ENCODE measurements at regions not wholly inside any gene's neighbourhood (a gene's known extent, or its start where the extent isn't known, plus 50 kb on each side); places are given as distances from the start of the nearest gene placed in this dataset.
A peak's percentile ranks its signal among the peaks of the same experiment; 100 is the strongest.

GRCh38 chr4:12645732-12646131 lies 838.4 kb downstream of the RAB28 start:
- Histone ChIP-seq H3K27ac (ENCODE audit: insufficient read depth in 1 of 2, low read depth in 1 of 2, low read length in 2 of 2, poor library complexity in 1 of 2, severe bottlenecking in 2 of 2) (no peak overlapping the region), H3K27me3 (replicated peaks in 2 of 5; ENCODE audit: control insufficient read depth in 4 of 5, insufficient read depth in 5 of 5, low read length in 4 of 5) (no peaks in the 10 kb centered on the region), H3K4me3 (ENCODE audit: control insufficient read depth in 1 of 7, extremely low read depth in 1 of 7, insufficient read depth in 4 of 7, low read depth in 2 of 7, low read length in 6 of 7) (no peak overlapping the region), H3K36me3 (ENCODE audit: control insufficient read depth in 4 of 4, insufficient read depth in 4 of 4, low read length in 3 of 4) (no peaks in the 10 kb centered on the region), H3K9me3 (ENCODE audit: control extremely low read depth in 1 of 5, control insufficient read depth in 4 of 5, insufficient read depth in 2 of 5, low read depth in 1 of 5, low read length in 4 of 5) (no peaks in the 10 kb centered on the region), H3K4me1 (ENCODE audit: control extremely low read depth in 1 of 4, control insufficient read depth in 4 of 4, insufficient read depth in 4 of 4, low read length in 3 of 4) (no peaks in the 10 kb centered on the region)
- ChIA-PET POLR2A (no interaction called here), CTCF (no interaction called here)
- DNase-seq = no peak

GRCh38 chr4:12644261-12644660 lies 839.9 kb downstream of the RAB28 start:
- Histone ChIP-seq H3K36me3 (ENCODE audit: control insufficient read depth in 4 of 4, insufficient read depth in 4 of 4, low read length in 3 of 4) (no peaks in the 10 kb centered on the region), H3K4me1 (ENCODE audit: control extremely low read depth in 1 of 4, control insufficient read depth in 4 of 4, insufficient read depth in 4 of 4, low read length in 3 of 4) (no peaks in the 10 kb centered on the region), H3K27ac (ENCODE audit: insufficient read depth in 1 of 2, low read depth in 1 of 2, low read length in 2 of 2, poor library complexity in 1 of 2, severe bottlenecking in 2 of 2) (no peak overlapping the region), H3K27me3 (replicated peaks in 2 of 5; ENCODE audit: control insufficient read depth in 4 of 5, insufficient read depth in 5 of 5, low read length in 4 of 5) (no peaks in the 10 kb centered on the region), H3K9me3 (ENCODE audit: control extremely low read depth in 1 of 5, control insufficient read depth in 4 of 5, insufficient read depth in 2 of 5, low read depth in 1 of 5, low read length in 4 of 5) (no peaks in the 10 kb centered on the region), H3K4me3 (ENCODE audit: control insufficient read depth in 1 of 7, extremely low read depth in 1 of 7, insufficient read depth in 4 of 7, low read depth in 2 of 7, low read length in 6 of 7) (no peak overlapping the region)
- DNase-seq = no peak
- ChIA-PET POLR2A (no interaction called here), CTCF (no interaction called here)
- no CpG with 5 or more reads among the region's 1 CpG for whole genome bisulfite sequencing (ENCODE audit: insufficient coverage)

- ChIA-PET POLR2A (no interaction called here), CTCF (no interaction called here)
- H3K4me1 ChIP-seq (ENCODE audit: control extremely low read depth in 1 of 4, control insufficient read depth in 4 of 4, insufficient read depth in 4 of 4, low read length in 3 of 4) = no peaks in the 10 kb centered on the region
- H3K36me3 ChIP-seq (ENCODE audit: control insufficient read depth in 4 of 4, insufficient read depth in 4 of 4, low read length in 3 of 4) = no peaks in the 10 kb centered on the region
- H3K4me3 ChIP-seq (ENCODE audit: control insufficient read depth in 1 of 7, extremely low read depth in 1 of 7, insufficient read depth in 4 of 7, low read depth in 2 of 7, low read length in 6 of 7) = no peak overlapping the region
- peaks cover 0 to 5% (median 0%) of the 10 kb centered on the region in 5 experiments for H3K9me3 ChIP-seq (ENCODE audit: control extremely low read depth in 1 of 5, control insufficient read depth in 4 of 5, insufficient read depth in 2 of 5, low read depth in 1 of 5, low read length in 4 of 5)
- H3K27ac ChIP-seq (ENCODE audit: insufficient read depth in 1 of 2, low read depth in 1 of 2, low read length in 2 of 2, poor library complexity in 1 of 2, severe bottlenecking in 2 of 2) = no peak overlapping the region
- 100% methylated on average over 4 of the region's 5 CpGs for WGBS (ENCODE audit: insufficient coverage)
- no peak for DNase-seq
- no peaks in the 10 kb centered on the region for H3K27me3 ChIP-seq (replicated peaks in 2 of 5; ENCODE audit: control insufficient read depth in 4 of 5, insufficient read depth in 5 of 5, low read length in 4 of 5)
These were observed 847.9 kb downstream of the RAB28 start for GRCh38 chr4:12636191-12636590.

DNA sequence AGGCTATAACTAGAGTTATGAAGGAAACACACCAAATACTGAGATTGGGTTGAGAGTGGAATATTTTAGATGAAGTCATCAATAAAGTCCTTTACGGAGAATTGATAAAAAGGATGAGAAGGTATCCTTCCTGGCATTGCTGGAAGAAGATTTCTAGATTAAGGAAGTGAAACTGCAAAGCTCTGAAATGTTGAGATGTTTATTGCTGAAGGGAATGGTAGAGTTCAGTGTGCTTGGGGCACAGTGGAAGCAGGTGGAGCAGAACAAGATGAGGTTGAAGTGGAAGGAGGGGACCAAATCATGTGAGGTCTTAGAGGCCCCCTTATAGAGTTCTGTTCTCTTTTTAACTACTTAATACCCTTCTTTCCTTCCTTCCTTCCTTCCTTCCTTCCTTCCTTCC lies 848.5 kb downstream of the RAB28 start:
- H3K4me3 ChIP-seq (ENCODE audit: control insufficient read depth in 1 of 7, extremely low read depth in 1 of 7, insufficient read depth in 4 of 7, low read depth in 2 of 7, low read length in 6 of 7) = no peak overlapping the region
- no peaks in the 10 kb centered on the region for H3K4me1 ChIP-seq (ENCODE audit: control extremely low read depth in 1 of 4, control insufficient read depth in 4 of 4, insufficient read depth in 4 of 4, low read length in 3 of 4)
- peaks cover 0 to 5% (median 0%) of the 10 kb centered on the region in 5 experiments for H3K9me3 ChIP-seq (ENCODE audit: control extremely low read depth in 1 of 5, control insufficient read depth in 4 of 5, insufficient read depth in 2 of 5, low read depth in 1 of 5, low read length in 4 of 5)
- H3K27ac ChIP-seq (ENCODE audit: insufficient read depth in 1 of 2, low read depth in 1 of 2, low read length in 2 of 2, poor library complexity in 1 of 2, severe bottlenecking in 2 of 2) = no peak overlapping the region
- H3K36me3 ChIP-seq (ENCODE audit: control insufficient read depth in 4 of 4, insufficient read depth in 4 of 4, low read length in 3 of 4) = no peaks in the 10 kb centered on the region
- 90% methylated on average over 1 of the region's 1 CpG for WGBS (ENCODE audit: insufficient coverage)
- POLR2A ChIA-PET = no interaction called here
- CTCF ChIA-PET = no interaction called here
- no peaks in the 10 kb centered on the region for H3K27me3 ChIP-seq (replicated peaks in 2 of 5; ENCODE audit: control insufficient read depth in 4 of 5, insufficient read depth in 5 of 5, low read length in 4 of 5)
- DNase-seq = no peak

DNA sequence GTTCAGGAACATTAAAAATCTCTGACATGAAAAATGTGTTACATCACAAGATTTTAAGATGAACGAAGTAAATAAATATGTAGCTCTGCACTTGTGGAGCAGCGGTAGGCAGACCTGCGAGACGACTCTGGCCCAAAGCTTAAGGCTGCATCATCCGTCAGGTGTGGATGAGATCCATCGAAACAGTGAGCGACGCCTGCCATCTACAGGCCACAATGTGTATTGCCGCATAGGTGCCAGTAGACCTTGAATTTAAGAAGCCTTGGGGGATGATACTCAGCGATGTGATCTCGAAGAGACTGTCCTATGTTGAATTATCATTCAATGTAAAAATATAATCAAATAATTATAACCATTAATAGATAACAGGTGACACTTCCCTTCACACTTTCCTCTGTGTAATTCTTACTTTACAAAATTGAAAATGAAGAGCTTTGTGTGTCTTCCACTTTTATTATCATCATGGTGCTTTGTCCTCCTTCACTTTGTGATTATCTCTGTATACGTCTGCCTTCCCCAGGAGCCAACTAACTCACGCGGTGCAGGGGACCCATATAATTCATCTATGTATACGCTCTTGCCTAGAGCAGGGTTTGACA lies 851.0 kb downstream of the RAB28 start:
- Histone ChIP-seq H3K27me3 (replicated peaks in 2 of 5; ENCODE audit: control insufficient read depth in 4 of 5, insufficient read depth in 5 of 5, low read length in 4 of 5) (no peaks in the 10 kb centered on the region), H3K4me3 (ENCODE audit: control insufficient read depth in 1 of 7, extremely low read depth in 1 of 7, insufficient read depth in 4 of 7, low read depth in 2 of 7, low read length in 6 of 7) (no peak overlapping the region), H3K4me1 (ENCODE audit: control extremely low read depth in 1 of 4, control insufficient read depth in 4 of 4, insufficient read depth in 4 of 4, low read length in 3 of 4) (no peaks in the 10 kb centered on the region), H3K27ac (ENCODE audit: insufficient read depth in 1 of 2, low read depth in 1 of 2, low read length in 2 of 2, poor library complexity in 1 of 2, severe bottlenecking in 2 of 2) (no peak overlapping the region), H3K36me3 (ENCODE audit: control insufficient read depth in 4 of 4, insufficient read depth in 4 of 4, low read length in 3 of 4) (no peaks in the 10 kb centered on the region), H3K9me3 (ENCODE audit: control extremely low read depth in 1 of 5, control insufficient read depth in 4 of 5, insufficient read depth in 2 of 5, low read depth in 1 of 5, low read length in 4 of 5) (peaks cover 0 to 5% (median 0%) of the 10 kb centered on the region in 5 experiments)
- ChIA-PET POLR2A (no interaction called here), CTCF (interaction anchor here (0.6 to 2.6 kb wide), 7 partner anchors 9 to 963 kb away, joined by 3 to 15 read pairs (median 4); no protein-coding TSS in a partner anchor)
- 6% methylated on average over 6 of the region's 15 CpGs for WGBS (ENCODE audit: insufficient coverage)
- peak; percentile 58 to 78 (median 69) for DNase-seq

GRCh38 chr4:12615822-12616221 lies 868.3 kb downstream of the RAB28 start:
- no peak for DNase-seq
- ChIA-PET CTCF (no interaction called here), POLR2A (no interaction called here)
- Histone ChIP-seq H3K36me3 (ENCODE audit: control insufficient read depth in 4 of 4, insufficient read depth in 4 of 4, low read length in 3 of 4) (no peaks in the 10 kb centered on the region), H3K4me3 (ENCODE audit: control insufficient read depth in 1 of 7, extremely low read depth in 1 of 7, insufficient read depth in 4 of 7, low read depth in 2 of 7, low read length in 6 of 7) (no peak overlapping the region), H3K27me3 (replicated peaks in 2 of 5; ENCODE audit: control insufficient read depth in 4 of 5, insufficient read depth in 5 of 5, low read length in 4 of 5) (no peaks in the 10 kb centered on the region), H3K9me3 (ENCODE audit: control extremely low read depth in 1 of 5, control insufficient read depth in 4 of 5, insufficient read depth in 2 of 5, low read depth in 1 of 5, low read length in 4 of 5) (no peaks in the 10 kb centered on the region), H3K27ac (ENCODE audit: insufficient read depth in 1 of 2, low read depth in 1 of 2, low read length in 2 of 2, poor library complexity in 1 of 2, severe bottlenecking in 2 of 2) (no peak overlapping the region), H3K4me1 (ENCODE audit: control extremely low read depth in 1 of 4, control insufficient read depth in 4 of 4, insufficient read depth in 4 of 4, low read length in 3 of 4) (no peaks in the 10 kb centered on the region)
- 100% methylated on average over 5 of the region's 7 CpGs for WGBS (ENCODE audit: insufficient coverage)

DNA sequence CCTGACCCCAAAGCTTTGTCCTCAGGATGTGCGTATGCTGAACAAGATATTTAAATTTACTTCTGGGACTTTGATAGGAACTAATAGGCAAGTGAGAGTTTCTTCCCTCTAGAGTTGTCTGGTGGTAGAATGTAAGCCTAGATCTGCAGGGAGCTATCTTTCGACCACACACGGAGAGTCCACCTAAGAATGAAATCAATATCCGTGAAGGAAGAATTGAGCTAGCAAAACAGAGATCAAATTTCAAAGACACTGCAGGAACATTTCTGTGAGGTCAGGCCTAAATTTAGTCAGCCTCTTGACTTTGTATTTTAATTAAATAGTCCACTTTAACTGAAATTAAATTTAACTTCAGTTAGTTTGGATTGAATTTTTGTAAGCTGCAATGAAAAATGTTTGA lies 871.3 kb downstream of the RAB28 start:
- 98% methylated on average over 4 of the region's 4 CpGs for WGBS (ENCODE audit: insufficient coverage)
- H3K27me3 ChIP-seq (replicated peaks in 2 of 5; ENCODE audit: control insufficient read depth in 4 of 5, insufficient read depth in 5 of 5, low read length in 4 of 5) = no peaks in the 10 kb centered on the region
- ChIA-PET CTCF (interaction anchor here (1.4 kb wide), 1 partner anchor 17 kb away, joined by 3 read pairs; no protein-coding TSS in a partner anchor), POLR2A (no interaction called here)
- no peaks in the 10 kb centered on the region for H3K36me3 ChIP-seq (ENCODE audit: control insufficient read depth in 4 of 4, insufficient read depth in 4 of 4, low read length in 3 of 4)
- H3K4me3 ChIP-seq (ENCODE audit: control insufficient read depth in 1 of 7, extremely low read depth in 1 of 7, insufficient read depth in 4 of 7, low read depth in 2 of 7, low read length in 6 of 7) = no peak overlapping the region
- no peaks in the 10 kb centered on the region for H3K9me3 ChIP-seq (ENCODE audit: control extremely low read depth in 1 of 5, control insufficient read depth in 4 of 5, insufficient read depth in 2 of 5, low read depth in 1 of 5, low read length in 4 of 5)
- no peak overlapping the region for H3K27ac ChIP-seq (ENCODE audit: insufficient read depth in 1 of 2, low read depth in 1 of 2, low read length in 2 of 2, poor library complexity in 1 of 2, severe bottlenecking in 2 of 2)
- no peak for DNase-seq
- no peaks in the 10 kb centered on the region for H3K4me1 ChIP-seq (ENCODE audit: control extremely low read depth in 1 of 4, control insufficient read depth in 4 of 4, insufficient read depth in 4 of 4, low read length in 3 of 4)
